ENCODE measurements at regions not wholly inside any gene's neighbourhood (a gene's known extent, or its start where the extent isn't known, plus 50 kb on each side); places are given as distances from the start of the nearest gene placed in this dataset.

DNA sequence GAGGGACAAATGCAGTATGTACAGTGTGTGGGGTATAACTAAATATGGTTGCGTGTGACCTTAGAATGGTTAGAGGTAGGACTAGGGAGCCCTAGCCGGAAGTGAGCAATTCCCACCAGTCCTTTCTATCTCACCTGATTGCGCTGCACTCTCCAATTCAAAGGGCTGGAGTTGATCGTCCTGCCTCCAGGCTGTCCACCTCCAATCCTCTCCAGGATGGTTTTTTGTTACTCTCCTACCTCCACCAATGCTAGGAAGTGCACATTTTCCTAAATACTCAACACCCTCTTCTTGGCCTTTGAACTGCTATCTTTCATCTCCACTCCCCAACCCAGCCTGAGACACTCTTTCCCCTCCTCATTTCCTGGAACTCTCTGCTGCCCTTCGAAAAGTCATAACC, 181.7 kb upstream of the ASIC2 start:
- ATAC-seq (no peak), DNase-seq (no peak)
- 70 to 74% (median 71%) methylated on average over 5 of the region's 5 CpGs for WGBS, 4 donors
- Histone ChIP-seq H3K4me3 (no peak overlapping the region), H3K9me3 (no peaks in the 10 kb centered on the region), H3K27me3 (peaks cover 0 to 9% (median 0%) of the 10 kb centered on the region in 9 donors), H3K27ac (no peak overlapping the region), H3K36me3 (no peaks in the 10 kb centered on the region), H3K4me1 (no peaks in the 10 kb centered on the region)
- intact Hi-C loops (cut with DNase I): no loop called here
- no peak for TF ChIP-seq POLR2A (IDR thresholded peaks at IDR 0.05)
- TF ChIP-seq, protein P1, sequence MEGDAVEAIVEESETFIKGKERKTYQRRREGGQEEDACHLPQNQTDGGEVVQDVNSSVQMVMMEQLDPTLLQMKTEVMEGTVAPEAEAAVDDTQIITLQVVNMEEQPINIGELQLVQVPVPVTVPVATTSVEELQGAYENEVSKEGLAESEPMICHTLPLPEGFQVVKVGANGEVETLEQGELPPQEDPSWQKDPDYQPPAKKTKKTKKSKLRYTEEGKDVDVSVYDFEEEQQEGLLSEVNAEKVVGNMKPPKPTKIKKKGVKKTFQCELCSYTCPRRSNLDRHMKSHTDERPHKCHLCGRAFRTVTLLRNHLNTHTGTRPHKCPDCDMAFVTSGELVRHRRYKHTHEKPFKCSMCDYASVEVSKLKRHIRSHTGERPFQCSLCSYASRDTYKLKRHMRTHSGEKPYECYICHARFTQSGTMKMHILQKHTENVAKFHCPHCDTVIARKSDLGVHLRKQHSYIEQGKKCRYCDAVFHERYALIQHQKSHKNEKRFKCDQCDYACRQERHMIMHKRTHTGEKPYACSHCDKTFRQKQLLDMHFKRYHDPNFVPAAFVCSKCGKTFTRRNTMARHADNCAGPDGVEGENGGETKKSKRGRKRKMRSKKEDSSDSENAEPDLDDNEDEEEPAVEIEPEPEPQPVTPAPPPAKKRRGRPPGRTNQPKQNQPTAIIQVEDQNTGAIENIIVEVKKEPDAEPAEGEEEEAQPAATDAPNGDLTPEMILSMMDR (IDR thresholded peaks at IDR 0.05): no peak

DNA sequence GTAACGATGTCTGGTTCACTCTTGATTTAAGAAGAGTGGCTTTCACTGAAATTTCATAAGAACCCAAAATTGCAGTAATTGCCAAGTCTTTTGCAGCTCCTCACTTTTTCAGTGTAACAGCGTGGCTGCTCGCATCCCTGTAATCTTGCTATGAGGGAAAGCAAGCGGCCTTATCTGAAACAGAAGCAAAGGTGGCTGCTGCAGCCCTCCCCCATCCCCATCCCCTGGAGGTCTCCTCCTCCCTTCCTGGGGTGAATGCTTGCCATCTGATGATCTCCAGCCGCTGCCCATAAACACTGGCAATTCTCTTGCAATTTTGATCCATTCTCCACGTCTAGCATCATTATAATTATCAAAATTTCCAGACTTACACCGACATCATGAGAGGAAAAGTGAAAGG, 182.5 kb upstream of the ASIC2 start:
- Histone ChIP-seq H3K9me3 (no peaks in the 10 kb centered on the region), H3K27me3 (peaks cover 0 to 9% (median 0%) of the 10 kb centered on the region in 9 donors), H3K27ac (no peak overlapping the region), H3K4me1 (no peaks in the 10 kb centered on the region), H3K4me3 (no peak overlapping the region), H3K36me3 (no peaks in the 10 kb centered on the region)
- intact Hi-C loops (cut with DNase I): no loop called here
- no peak for DNase-seq
- no peak for ATAC-seq
- TF ChIP-seq, protein P1 (IDR thresholded peaks at IDR 0.05): no peak
- no peak for TF ChIP-seq POLR2A (IDR thresholded peaks at IDR 0.05)
- WGBS, 4 donors: 41 to 45% (median 43%) methylated on average over 7 of the region's 7 CpGs

DNA sequence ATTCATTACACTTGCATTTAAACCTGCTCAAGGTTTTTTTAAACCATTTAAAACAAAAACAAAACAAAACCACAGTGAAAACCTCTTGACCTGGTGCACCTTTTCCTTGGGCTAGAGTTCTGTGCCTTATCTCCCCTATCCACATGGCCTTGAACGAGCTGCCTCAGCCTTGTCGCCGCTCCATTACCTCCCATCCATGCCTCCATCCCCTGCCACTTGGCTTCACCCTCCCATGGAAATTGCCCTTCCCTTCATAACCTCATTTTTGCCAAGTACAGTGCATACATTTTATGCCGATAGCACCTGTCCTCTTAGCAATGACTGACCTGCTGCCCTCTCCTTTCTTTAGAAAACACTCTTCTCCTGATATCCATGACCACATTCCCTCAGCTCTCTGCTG, 188.6 kb upstream of the ASIC2 start:
- intact Hi-C loops (cut with DNase I): no loop called here
- 77 to 90% (median 79%) methylated on average over 4 of the region's 4 CpGs for WGBS, 4 donors
- peaks cover 0 to 2% (median 0%) of the 10 kb centered on the region in 9 donors for H3K27me3 ChIP-seq
- H3K9me3 ChIP-seq: no peaks in the 10 kb centered on the region
- H3K4me1 ChIP-seq: no peaks in the 10 kb centered on the region
- no peak overlapping the region for H3K27ac ChIP-seq
- no peak for DNase-seq
- no peaks in the 10 kb centered on the region for H3K36me3 ChIP-seq
- TF ChIP-seq, protein P1 (IDR thresholded peaks at IDR 0.05): no peak
- TF ChIP-seq POLR2A (IDR thresholded peaks at IDR 0.05): no peak
- no peak overlapping the region for H3K4me3 ChIP-seq
- ATAC-seq: no peak

DNA sequence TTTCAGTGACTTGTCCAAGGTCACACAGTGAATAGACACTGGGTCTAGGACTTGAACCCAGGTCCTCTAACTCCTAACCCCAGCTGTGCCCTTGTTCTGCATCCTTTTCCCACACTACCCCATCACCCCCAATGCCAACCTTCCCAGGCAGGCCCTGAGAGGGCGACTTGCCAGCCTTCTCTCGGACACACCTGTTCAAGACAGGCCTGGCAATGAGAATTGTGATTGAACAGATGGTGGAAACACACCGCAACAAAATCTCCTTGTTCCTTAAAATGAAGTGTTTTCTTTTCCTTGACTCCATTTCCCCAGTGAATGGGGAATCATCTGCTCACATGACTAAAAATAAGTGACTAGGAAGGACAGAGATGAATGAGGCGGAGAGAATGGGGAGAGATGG, 189.5 kb upstream of the ASIC2 start:
- peaks cover 0 to 2% (median 0%) of the 10 kb centered on the region in 9 donors for H3K27me3 ChIP-seq
- H3K4me1 ChIP-seq: no peaks in the 10 kb centered on the region
- no peak for DNase-seq
- TF ChIP-seq, protein P1 (IDR thresholded peaks at IDR 0.05): no peak
- TF ChIP-seq POLR2A (IDR thresholded peaks at IDR 0.05): no peak
- H3K4me3 ChIP-seq: no peak overlapping the region
- H3K27ac ChIP-seq: no peak overlapping the region
- intact Hi-C loops (cut with DNase I): no loop called here
- no peaks in the 10 kb centered on the region for H3K36me3 ChIP-seq
- ATAC-seq: no peak
- 82 to 95% (median 91%) methylated on average over 4 of the region's 4 CpGs for WGBS, 4 donors
- H3K9me3 ChIP-seq: no peaks in the 10 kb centered on the region

Data from heart left ventricle (tissue), 16 donors.